ENCODE measurements at regions not wholly inside any gene's neighbourhood (a gene's known extent, or its start where the extent isn't known, plus 50 kb on each side); places are given as distances from the start of the nearest gene placed in this dataset.

- no peak for DNase-seq
- Histone ChIP-seq H3K36me3 (ENCODE audit: low read depth, missing control alignments) (no peaks in the 10 kb centered on the region), H3K27ac (no peak overlapping the region), H3K4me3 (no peak overlapping the region), H3K4me1 (no peaks in the 10 kb centered on the region), H3K27me3 (no peaks in the 10 kb centered on the region), H3K9me3 (no peaks in the 10 kb centered on the region)
- intact Hi-C loops (cut with DNase I; ENCODE audit: low total_unique reads) = no loop called here
- 85 to 95% methylated on average over 10 of the region's 10 CpGs for WGBS, 2 donors
- no peak for TF ChIP-seq CTCF (IDR thresholded peaks at IDR 0.05)
- TF ChIP-seq POLR2A (IDR thresholded peaks at IDR 0.05) = no peak
Measured at GRCh38 chr21:38875694-38876492, 70.2 kb downstream of the ETS2 start.

Small RNA genes lying in the stretch of these regions (small RNA-seq; reads per million reads assigned to genes)
- gene RF00091 = 0 reads per million in 2 donors
